ENCODE measurements at regions not wholly inside any gene's neighbourhood (a gene's known extent, or its start where the extent isn't known, plus 50 kb on each side); places are given as distances from the start of the nearest gene placed in this dataset.

DNA sequence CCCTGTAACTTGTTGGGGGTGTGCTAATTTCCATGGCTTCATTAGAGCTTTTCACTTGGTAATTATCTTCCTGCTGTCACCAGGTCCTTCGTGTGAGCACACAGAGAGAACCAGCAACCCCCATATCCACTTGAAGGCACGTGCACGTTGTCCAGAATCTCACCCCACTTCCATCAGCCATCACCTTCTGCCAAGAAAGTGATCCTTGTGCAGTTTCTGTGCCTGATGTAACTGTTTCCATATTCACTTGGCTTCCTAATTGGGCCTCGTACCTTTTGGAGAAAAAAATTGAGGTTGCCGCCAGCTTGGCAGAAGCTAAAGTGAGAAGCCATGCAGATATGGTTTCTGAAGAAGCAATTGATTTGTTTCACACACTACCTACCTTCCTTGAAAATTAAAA, 153.7 kb upstream of the TSHZ2 start:
- Histone ChIP-seq H3K27ac (ENCODE audit: low read length) (no peak overlapping the region), H3K4me2 (ENCODE audit: insufficient read depth, low read length) (no peak overlapping the region), H3K4me1 (ENCODE audit: insufficient read depth, low read length) (no peaks in the 10 kb centered on the region), H3K9me3 (ENCODE audit: insufficient read depth, low read length, severe bottlenecking) (no peaks in the 10 kb centered on the region), H4K20me1 (ENCODE audit: insufficient read depth, low read length) (no peaks in the 10 kb centered on the region), H3K79me2 (ENCODE audit: insufficient read depth, low read length) (no peaks in the 10 kb centered on the region), H3K27me3 (ENCODE audit: insufficient read depth, low read length, poor library complexity) (peaks cover 5% of the 10 kb centered on the region), H3K36me3 (ENCODE audit: insufficient read depth, low read length) (no peaks in the 10 kb centered on the region), H3K9ac (ENCODE audit: low read depth, low read length) (no peak overlapping the region), H2AFZ (ENCODE audit: low read depth, low read length) (no peak overlapping the region), H3K4me3 (ENCODE audit: low read depth in 1 of 2, low read length in 2 of 2) (no peak overlapping the region)
- DNase-seq (no peak), ATAC-seq (ENCODE audit: insufficient read depth, low read depth) (no peak)
- TF ChIP-seq, protein P1, sequence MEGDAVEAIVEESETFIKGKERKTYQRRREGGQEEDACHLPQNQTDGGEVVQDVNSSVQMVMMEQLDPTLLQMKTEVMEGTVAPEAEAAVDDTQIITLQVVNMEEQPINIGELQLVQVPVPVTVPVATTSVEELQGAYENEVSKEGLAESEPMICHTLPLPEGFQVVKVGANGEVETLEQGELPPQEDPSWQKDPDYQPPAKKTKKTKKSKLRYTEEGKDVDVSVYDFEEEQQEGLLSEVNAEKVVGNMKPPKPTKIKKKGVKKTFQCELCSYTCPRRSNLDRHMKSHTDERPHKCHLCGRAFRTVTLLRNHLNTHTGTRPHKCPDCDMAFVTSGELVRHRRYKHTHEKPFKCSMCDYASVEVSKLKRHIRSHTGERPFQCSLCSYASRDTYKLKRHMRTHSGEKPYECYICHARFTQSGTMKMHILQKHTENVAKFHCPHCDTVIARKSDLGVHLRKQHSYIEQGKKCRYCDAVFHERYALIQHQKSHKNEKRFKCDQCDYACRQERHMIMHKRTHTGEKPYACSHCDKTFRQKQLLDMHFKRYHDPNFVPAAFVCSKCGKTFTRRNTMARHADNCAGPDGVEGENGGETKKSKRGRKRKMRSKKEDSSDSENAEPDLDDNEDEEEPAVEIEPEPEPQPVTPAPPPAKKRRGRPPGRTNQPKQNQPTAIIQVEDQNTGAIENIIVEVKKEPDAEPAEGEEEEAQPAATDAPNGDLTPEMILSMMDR (IDR thresholded peaks at IDR 0.05; ENCODE audit: borderline replicate concordance, extremely low read depth, low read length, poor library complexity, severe bottlenecking): no peak
- no peak for TF ChIP-seq EZH2 (IDR thresholded peaks at IDR 0.05; ENCODE audit: borderline replicate concordance, low read depth, low read length, severe bottlenecking)

DNA sequence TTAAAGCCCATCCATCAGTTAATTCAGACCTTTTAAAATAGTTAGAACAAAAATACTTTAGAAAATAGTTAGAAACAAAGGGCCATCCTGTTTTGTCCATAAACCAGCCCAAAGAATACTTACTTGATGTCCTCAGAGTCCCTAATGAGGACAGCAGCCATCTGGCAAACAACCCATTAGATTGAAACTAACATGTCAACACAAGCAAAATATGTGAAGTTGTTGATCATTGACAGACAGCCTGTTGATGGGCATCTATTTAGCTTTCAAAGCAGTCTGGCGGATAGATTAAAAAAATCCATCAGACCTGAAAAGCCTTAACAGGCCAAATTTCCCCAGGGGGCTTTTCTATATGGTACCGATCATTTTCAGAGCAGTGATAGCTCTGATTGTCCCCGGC, 154.2 kb upstream of the TSHZ2 start:
- no peak for ATAC-seq (ENCODE audit: insufficient read depth, low read depth)
- Histone ChIP-seq H3K27ac (ENCODE audit: low read length) (no peak overlapping the region), H4K20me1 (ENCODE audit: insufficient read depth, low read length) (no peaks in the 10 kb centered on the region), H3K9ac (ENCODE audit: low read depth, low read length) (no peak overlapping the region), H3K36me3 (ENCODE audit: insufficient read depth, low read length) (no peaks in the 10 kb centered on the region), H3K79me2 (ENCODE audit: insufficient read depth, low read length) (no peaks in the 10 kb centered on the region), H3K9me3 (ENCODE audit: insufficient read depth, low read length, severe bottlenecking) (no peaks in the 10 kb centered on the region), H3K4me1 (ENCODE audit: insufficient read depth, low read length) (no peaks in the 10 kb centered on the region), H3K4me2 (ENCODE audit: insufficient read depth, low read length) (no peak overlapping the region), H3K27me3 (ENCODE audit: insufficient read depth, low read length, poor library complexity) (peaks cover 5% of the 10 kb centered on the region), H3K4me3 (ENCODE audit: low read depth in 1 of 2, low read length in 2 of 2) (no peak overlapping the region), H2AFZ (ENCODE audit: low read depth, low read length) (no peak overlapping the region)
- no peak for TF ChIP-seq EZH2 (IDR thresholded peaks at IDR 0.05; ENCODE audit: borderline replicate concordance, low read depth, low read length, severe bottlenecking)
- TF ChIP-seq, protein P1 (IDR thresholded peaks at IDR 0.05; ENCODE audit: borderline replicate concordance, extremely low read depth, low read length, poor library complexity, severe bottlenecking): no peak
- no peak for DNase-seq

DNA sequence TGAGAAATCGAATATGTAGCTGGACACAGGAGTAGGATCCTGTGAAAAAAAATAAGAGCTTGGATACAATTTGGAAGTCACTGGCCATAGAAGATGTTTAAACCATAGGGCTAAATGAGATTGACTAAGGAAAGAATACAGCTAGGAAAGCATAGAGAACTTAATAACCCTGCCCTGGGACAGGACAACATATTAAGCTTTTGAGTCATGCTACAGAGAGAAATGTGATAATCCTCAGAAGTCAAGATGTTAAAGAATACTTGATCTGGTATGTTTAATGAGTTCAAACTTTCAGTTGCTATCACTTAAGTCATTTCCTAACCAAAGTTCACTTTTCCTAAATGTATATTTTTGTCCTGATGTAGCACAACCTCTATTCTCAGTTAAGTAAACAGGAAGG, 154.6 kb upstream of the TSHZ2 start:
- no peak for TF ChIP-seq EZH2 (IDR thresholded peaks at IDR 0.05; ENCODE audit: borderline replicate concordance, low read depth, low read length, severe bottlenecking)
- TF ChIP-seq, protein P1 (IDR thresholded peaks at IDR 0.05; ENCODE audit: borderline replicate concordance, extremely low read depth, low read length, poor library complexity, severe bottlenecking): no peak
- Histone ChIP-seq H3K4me2 (ENCODE audit: insufficient read depth, low read length) (no peak overlapping the region), H3K36me3 (ENCODE audit: insufficient read depth, low read length) (no peaks in the 10 kb centered on the region)

DNA sequence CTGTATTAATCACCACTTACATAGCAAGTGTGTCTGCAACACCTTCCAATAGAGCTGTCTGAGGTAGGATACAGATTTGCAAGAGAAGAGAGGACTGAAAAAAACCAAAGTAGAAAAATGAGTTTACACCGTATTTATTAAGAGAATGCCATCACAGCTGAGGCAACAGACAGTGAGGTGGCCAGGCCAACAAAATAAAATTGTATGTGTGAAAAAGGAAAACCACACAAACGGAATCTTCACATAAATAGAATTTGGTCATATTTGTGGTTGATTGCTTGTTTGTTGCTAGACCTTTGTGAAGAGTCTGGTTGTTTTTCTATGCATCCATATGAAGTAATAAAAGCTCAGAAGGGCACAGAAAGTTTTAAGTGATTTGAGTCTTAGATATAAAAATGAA, 157.8 kb upstream of the TSHZ2 start:
- Histone ChIP-seq H4K20me1 (ENCODE audit: insufficient read depth, low read length) (no peaks in the 10 kb centered on the region), H3K36me3 (ENCODE audit: insufficient read depth, low read length) (no peaks in the 10 kb centered on the region), H3K27me3 (ENCODE audit: insufficient read depth, low read length, poor library complexity) (peaks cover 18% of the 10 kb centered on the region), H3K9ac (ENCODE audit: low read depth, low read length) (no peak overlapping the region), H3K9me3 (ENCODE audit: insufficient read depth, low read length, severe bottlenecking) (no peaks in the 10 kb centered on the region), H3K4me1 (ENCODE audit: insufficient read depth, low read length) (no peaks in the 10 kb centered on the region), H2AFZ (ENCODE audit: low read depth, low read length) (no peak overlapping the region), H3K79me2 (ENCODE audit: insufficient read depth, low read length) (no peaks in the 10 kb centered on the region), H3K4me3 (ENCODE audit: low read depth in 1 of 2, low read length in 2 of 2) (no peak overlapping the region), H3K27ac (ENCODE audit: low read length) (no peak overlapping the region), H3K4me2 (ENCODE audit: insufficient read depth, low read length) (no peak overlapping the region)
- TF ChIP-seq, protein P1 (IDR thresholded peaks at IDR 0.05; ENCODE audit: borderline replicate concordance, extremely low read depth, low read length, poor library complexity, severe bottlenecking): no peak
- no peak for TF ChIP-seq EZH2 (IDR thresholded peaks at IDR 0.05; ENCODE audit: borderline replicate concordance, low read depth, low read length, severe bottlenecking)
- ATAC-seq (ENCODE audit: insufficient read depth, low read depth) (no peak), DNase-seq (no peak)

More for the DNA sequence above, 154.6 kb upstream of the TSHZ2 start:
- no peak for ATAC-seq (ENCODE audit: insufficient read depth, low read depth)
- Histone ChIP-seq H3K4me3 (ENCODE audit: low read depth in 1 of 2, low read length in 2 of 2) (no peak overlapping the region), H2AFZ (ENCODE audit: low read depth, low read length) (no peak overlapping the region), H3K27ac (ENCODE audit: low read length) (no peak overlapping the region), H3K79me2 (ENCODE audit: insufficient read depth, low read length) (no peaks in the 10 kb centered on the region), H3K9me3 (ENCODE audit: insufficient read depth, low read length, severe bottlenecking) (no peaks in the 10 kb centered on the region), H3K9ac (ENCODE audit: low read depth, low read length) (no peak overlapping the region), H3K4me1 (ENCODE audit: insufficient read depth, low read length) (no peaks in the 10 kb centered on the region), H4K20me1 (ENCODE audit: insufficient read depth, low read length) (no peaks in the 10 kb centered on the region), H3K27me3 (ENCODE audit: insufficient read depth, low read length, poor library complexity) (peaks cover 5% of the 10 kb centered on the region)
- no peak for DNase-seq
